ENCODE measurements at regions not wholly inside any gene's neighbourhood (a gene's known extent, or its start where the extent isn't known, plus 50 kb on each side); places are given as distances from the start of the nearest gene placed in this dataset.
"Not testable (repeated sequence)": the region's sequence is repeated elsewhere in the genome, so short reads cannot be mapped to it uniquely, and the experiment has no call there.

GRCh38 chr9:92242260-92243136 is 51.0 kb downstream of the IARS1 start:
- DNase-seq, result no peak
- 65% methylated on average over 7 of the region's 7 CpGs for WGBS
- no peaks in the 10 kb centered on the region for H3K9me3 ChIP-seq (ENCODE audit: control insufficient read depth, low read length)
- no peaks in the 10 kb centered on the region for H3K4me1 ChIP-seq (ENCODE audit: control insufficient read depth, insufficient read depth, low read length)
- no peak overlapping the region for H3K4me3 ChIP-seq (ENCODE audit: low read length)
- intact Hi-C loops (cut with DNase I), result loop anchor here in 2 of 4 donors (5.0 to 10.0 kb wide), 3 partner anchors 35 to 108 kb away; no protein-coding TSS in a partner anchor
- H3K27ac ChIP-seq (ENCODE audit: low read length), result no peak overlapping the region
- no peak for ATAC-seq
- H3K27me3 ChIP-seq (ENCODE audit: control insufficient read depth, insufficient read depth), result no peaks in the 10 kb centered on the region

DNA sequence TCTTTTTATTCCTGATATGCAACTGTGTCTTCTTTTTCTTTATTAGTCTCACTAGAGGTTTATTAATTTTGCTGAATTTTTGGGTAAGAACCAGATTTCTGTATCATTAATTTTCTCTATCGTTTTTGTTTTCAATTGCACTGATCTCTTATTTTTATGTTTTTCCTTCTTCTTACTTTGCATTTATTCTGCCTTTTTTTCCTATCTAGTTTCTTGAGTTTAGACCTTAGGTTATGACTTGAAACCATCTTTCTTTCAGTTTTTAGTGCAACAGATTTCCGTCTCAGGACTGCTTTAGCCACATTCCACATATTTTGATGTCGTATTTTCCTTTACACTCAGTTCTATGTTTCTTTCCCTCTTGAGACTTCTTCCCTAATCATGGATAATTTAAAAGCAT is 56.6 kb downstream of the IARS1 start:
- ATAC-seq (no peak), DNase-seq (no peak)
- Histone ChIP-seq H3K4me1 (ENCODE audit: control insufficient read depth, insufficient read depth, low read length) (no peaks in the 10 kb centered on the region), H3K27ac (ENCODE audit: low read length) (no peak overlapping the region), H3K4me3 (ENCODE audit: low read length) (no peak overlapping the region), H3K27me3 (ENCODE audit: control insufficient read depth, insufficient read depth) (no peaks in the 10 kb centered on the region), H3K9me3 (ENCODE audit: control insufficient read depth, low read length) (no peaks in the 10 kb centered on the region)
- 94% methylated on average over 3 of the region's 3 CpGs for WGBS
- intact Hi-C loops (cut with DNase I), result no loop called here

DNA sequence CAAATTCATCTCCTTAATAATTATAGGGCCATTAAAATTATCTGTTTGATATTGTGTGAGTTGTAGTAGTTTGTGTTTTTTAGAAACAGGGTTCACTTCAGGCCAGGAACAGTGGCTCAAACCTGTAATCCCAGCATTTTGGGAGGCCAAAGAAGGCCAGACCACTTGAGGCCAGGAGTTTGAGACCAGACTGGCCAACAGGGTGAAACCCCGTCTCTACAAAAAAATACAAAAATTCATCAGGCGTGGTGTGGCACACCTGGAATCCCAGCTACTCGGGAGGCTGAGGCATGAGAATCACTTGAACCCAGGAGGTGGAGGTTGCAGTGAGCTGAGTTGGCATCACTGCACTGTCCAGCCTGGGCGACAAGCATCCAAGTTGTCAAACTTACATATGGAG is 57.0 kb downstream of the IARS1 start:
- H3K4me1 ChIP-seq (ENCODE audit: control insufficient read depth, insufficient read depth, low read length), result no peaks in the 10 kb centered on the region
- H3K27ac ChIP-seq (ENCODE audit: low read length), result no peak overlapping the region
- 96% methylated on average over 4 of the region's 4 CpGs for WGBS
- ATAC-seq, result no peak
- no peaks in the 10 kb centered on the region for H3K9me3 ChIP-seq (ENCODE audit: control insufficient read depth, low read length)
- no peaks in the 10 kb centered on the region for H3K27me3 ChIP-seq (ENCODE audit: control insufficient read depth, insufficient read depth)
- intact Hi-C loops (cut with DNase I), result no loop called here
- H3K4me3 ChIP-seq (ENCODE audit: low read length), result no peak overlapping the region
- DNase-seq, result no peak

DNA sequence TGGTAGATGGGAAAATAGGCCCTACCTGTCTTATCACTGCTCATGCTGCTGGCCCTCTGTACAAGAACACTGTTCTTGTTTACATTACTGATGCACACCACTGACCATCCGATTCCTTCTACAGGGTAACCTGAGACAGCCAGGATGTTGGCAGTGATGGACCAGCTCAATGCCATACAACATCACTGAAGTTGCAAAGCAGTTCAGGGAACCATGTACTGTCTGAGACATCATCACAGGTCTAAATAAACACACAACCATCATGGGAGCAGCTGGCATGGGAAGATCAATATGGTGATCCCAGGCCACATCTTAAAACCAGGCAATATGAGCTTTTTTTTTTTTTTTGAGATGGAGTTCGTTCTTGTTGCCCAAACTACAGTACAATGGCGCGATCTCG is 59.0 kb downstream of the IARS1 start:
- Histone ChIP-seq H3K4me1 (ENCODE audit: control insufficient read depth, insufficient read depth, low read length) (no peaks in the 10 kb centered on the region), H3K27ac (ENCODE audit: low read length) (no peak overlapping the region), H3K9me3 (ENCODE audit: control insufficient read depth, low read length) (no peaks in the 10 kb centered on the region), H3K4me3 (ENCODE audit: low read length) (no peak overlapping the region), H3K27me3 (ENCODE audit: control insufficient read depth, insufficient read depth) (no peaks in the 10 kb centered on the region)
- intact Hi-C loops (cut with DNase I), result no loop called here
- DNase-seq (no peak), ATAC-seq (no peak)
- WGBS, result 98% methylated on average over 5 of the region's 5 CpGs

DNA sequence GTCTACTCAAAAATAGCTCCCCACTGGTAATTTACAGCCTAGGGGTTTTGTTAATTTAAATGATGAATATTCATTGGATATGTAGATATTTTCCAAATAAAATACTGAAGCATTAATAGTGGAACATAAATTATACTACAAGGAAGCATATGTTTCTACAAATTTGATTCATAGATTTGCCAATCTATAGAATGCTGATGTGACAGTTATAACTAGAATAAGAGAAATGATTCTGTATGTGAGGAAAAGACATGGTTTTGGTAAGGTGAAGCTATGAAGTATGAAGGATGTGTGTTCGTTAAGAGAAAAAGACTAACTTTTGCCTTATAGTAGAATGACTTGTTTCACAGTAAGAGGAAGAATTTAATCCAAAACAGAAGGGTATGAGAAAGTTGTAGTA is 61.3 kb downstream of the IARS1 start:
- Histone ChIP-seq H3K27ac (ENCODE audit: low read length) (no peak overlapping the region), H3K9me3 (ENCODE audit: control insufficient read depth, low read length) (no peaks in the 10 kb centered on the region), H3K4me3 (ENCODE audit: low read length) (no peak overlapping the region), H3K27me3 (ENCODE audit: control insufficient read depth, insufficient read depth) (no peaks in the 10 kb centered on the region), H3K4me1 (ENCODE audit: control insufficient read depth, insufficient read depth, low read length) (no peaks in the 10 kb centered on the region)
- WGBS, result 80% methylated on average over 1 of the region's 1 CpG
- ATAC-seq (no peak), DNase-seq (no peak)
- intact Hi-C loops (cut with DNase I), result no loop called here

- no peak overlapping the region for H3K27ac ChIP-seq (ENCODE audit: low read length)
- H3K4me3 ChIP-seq (ENCODE audit: low read length), result no peak overlapping the region
- ATAC-seq (no peak), DNase-seq (no peak)
- no peaks in the 10 kb centered on the region for H3K27me3 ChIP-seq (ENCODE audit: control insufficient read depth, insufficient read depth)
- H3K9me3 ChIP-seq (ENCODE audit: control insufficient read depth, low read length), result no peaks in the 10 kb centered on the region
- WGBS, result 94% methylated on average over 2 of the region's 2 CpGs
- no peaks in the 10 kb centered on the region for H3K4me1 ChIP-seq (ENCODE audit: control insufficient read depth, insufficient read depth, low read length)
- intact Hi-C loops (cut with DNase I), result no loop called here
Observed at GRCh38 chr9:92228628-92229027, 64.9 kb downstream of the IARS1 start.

- whole genome bisulfite sequencing, result 76% methylated on average over 4 of the region's 4 CpGs
- DNase-seq (no peak), ATAC-seq (no peak)
- no peaks in the 10 kb centered on the region for H3K27me3 ChIP-seq (ENCODE audit: control insufficient read depth, insufficient read depth)
- H3K4me3 ChIP-seq (ENCODE audit: low read length), result no peak overlapping the region
- intact Hi-C loops (cut with DNase I), result no loop called here
- H3K4me1 ChIP-seq (ENCODE audit: control insufficient read depth, insufficient read depth, low read length), result no peaks in the 10 kb centered on the region
- no peak overlapping the region for H3K27ac ChIP-seq (ENCODE audit: low read length)
- H3K9me3 ChIP-seq (ENCODE audit: control insufficient read depth, low read length), result no peaks in the 10 kb centered on the region
Observed at GRCh38 chr9:92224177-92224576, 69.3 kb downstream of the IARS1 start.

DNA sequence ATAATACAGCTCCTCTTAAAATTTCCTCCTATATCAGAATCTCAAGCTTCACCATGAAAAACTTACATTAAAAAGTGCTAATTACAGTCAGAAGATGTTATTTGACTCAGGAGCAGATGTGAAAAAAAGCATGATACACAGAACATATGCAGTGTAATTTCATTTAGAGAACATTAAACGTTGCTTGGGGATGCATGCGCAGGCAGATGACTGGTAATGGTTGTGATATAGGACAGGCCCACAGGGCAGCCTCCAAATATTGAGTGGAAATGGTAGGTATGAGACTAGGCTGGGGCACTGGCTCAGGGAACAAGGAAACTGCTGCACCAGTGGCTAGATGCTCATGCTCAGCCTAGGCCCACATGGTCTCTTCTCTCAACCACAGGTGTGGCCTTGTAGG is 69.7 kb downstream of the IARS1 start:
- DNase-seq (no peak), ATAC-seq (no peak)
- no peak overlapping the region for H3K27ac ChIP-seq (ENCODE audit: low read length)
- intact Hi-C loops (cut with DNase I), result no loop called here
- no peaks in the 10 kb centered on the region for H3K27me3 ChIP-seq (ENCODE audit: control insufficient read depth, insufficient read depth)
- no peaks in the 10 kb centered on the region for H3K9me3 ChIP-seq (ENCODE audit: control insufficient read depth, low read length)
- H3K4me3 ChIP-seq (ENCODE audit: low read length), result no peak overlapping the region
- 86% methylated on average over 2 of the region's 2 CpGs for WGBS
- H3K4me1 ChIP-seq (ENCODE audit: control insufficient read depth, insufficient read depth, low read length), result no peaks in the 10 kb centered on the region

DNA sequence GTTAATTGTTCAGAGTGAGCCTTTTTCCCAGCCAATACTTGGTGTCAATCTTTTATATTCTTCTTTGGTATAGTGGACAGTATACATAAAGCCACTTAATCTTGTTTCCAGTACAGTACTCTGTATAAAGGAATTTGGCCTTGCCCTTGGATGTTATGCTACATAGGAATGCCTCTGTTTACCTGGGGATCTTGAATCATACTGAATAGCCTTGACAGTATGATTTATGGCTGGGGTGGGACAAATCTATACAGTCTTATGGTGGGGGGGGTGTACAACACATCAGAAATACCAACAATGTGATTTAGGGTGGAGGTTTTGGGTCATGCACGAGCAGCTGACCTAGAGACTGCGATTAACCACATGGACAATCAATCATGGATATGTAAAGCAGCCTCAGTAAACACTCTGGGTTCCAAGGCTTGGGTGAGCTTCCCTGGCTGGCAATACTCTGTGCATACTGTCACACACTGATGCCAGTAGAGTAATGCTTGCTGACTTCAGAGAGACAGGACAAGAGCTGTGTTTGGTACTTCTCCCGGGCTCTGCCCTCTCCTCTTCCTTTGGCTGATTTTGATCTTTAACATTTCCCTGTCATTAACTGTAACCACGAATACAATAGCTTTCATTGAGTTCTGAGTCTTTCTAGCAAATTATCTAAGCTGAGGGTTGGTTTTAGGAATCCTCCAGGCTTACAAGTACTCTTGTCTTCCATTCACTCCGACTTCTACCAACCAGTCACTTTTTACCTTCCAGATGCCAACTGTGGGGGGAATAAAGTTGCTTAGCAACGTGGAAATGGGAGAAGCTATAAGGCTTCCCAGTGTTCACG is 84.6 kb downstream of the IARS1 start:
- intact Hi-C loops (cut with DNase I), result no loop called here
- no peaks in the 10 kb centered on the region for H3K9me3 ChIP-seq (ENCODE audit: control insufficient read depth, low read length)
- ATAC-seq (no peak), DNase-seq (no peak)
- H3K27me3 ChIP-seq (ENCODE audit: control insufficient read depth, insufficient read depth), result no peaks in the 10 kb centered on the region
- WGBS, result 87% methylated on average over 7 of the region's 7 CpGs
- no peak overlapping the region for H3K27ac ChIP-seq (ENCODE audit: low read length)
- H3K4me3 ChIP-seq (ENCODE audit: low read length), result no peak overlapping the region
- H3K4me1 ChIP-seq (ENCODE audit: control insufficient read depth, insufficient read depth, low read length), result no peaks in the 10 kb centered on the region

GRCh38 chr9:92206488-92206887 is 87.0 kb downstream of the IARS1 start:
- intact Hi-C loops (cut with DNase I), result no loop called here
- WGBS, result 82% methylated on average over 1 of the region's 1 CpG

DNA sequence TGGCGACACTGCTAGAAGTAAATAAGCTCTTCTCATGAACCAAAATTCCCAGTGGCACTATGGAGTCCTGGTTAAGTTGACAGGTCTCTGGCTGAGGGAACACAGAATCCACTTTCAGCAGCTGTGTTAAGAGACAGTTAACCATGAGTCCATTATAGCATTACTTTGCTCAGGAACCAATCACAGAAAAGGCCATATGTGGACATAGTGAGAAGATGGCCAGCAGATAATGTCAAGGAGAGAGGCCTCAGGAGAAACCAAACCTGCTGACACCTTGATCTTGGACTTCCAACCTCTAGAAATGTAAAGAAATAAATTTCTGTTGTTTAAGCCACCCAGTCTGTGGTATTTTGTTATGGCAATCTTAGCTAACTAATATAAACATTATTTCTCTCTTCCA is 88.7 kb upstream of the SPTLC1 start:
- intact Hi-C loops (cut with DNase I); H3K4me1 ChIP-seq (ENCODE audit: control insufficient read depth, insufficient read depth, low read length); H3K27ac ChIP-seq (ENCODE audit: low read length); H3K4me3 ChIP-seq (ENCODE audit: low read length); DNase-seq; H3K9me3 ChIP-seq (ENCODE audit: control insufficient read depth, low read length); ATAC-seq; H3K27me3 ChIP-seq (ENCODE audit: control insufficient read depth, insufficient read depth): not testable (repeated sequence)
- WGBS, result 92% methylated on average over 1 of the region's 1 CpG

More at GRCh38 chr9:92206488-92206887, 87.0 kb downstream of the IARS1 start:
- ATAC-seq (no peak), DNase-seq (no peak)
- Histone ChIP-seq H3K9me3 (ENCODE audit: control insufficient read depth, low read length) (no peaks in the 10 kb centered on the region), H3K27ac (ENCODE audit: low read length) (no peak overlapping the region), H3K4me3 (ENCODE audit: low read length) (no peak overlapping the region), H3K4me1 (ENCODE audit: control insufficient read depth, insufficient read depth, low read length) (no peaks in the 10 kb centered on the region), H3K27me3 (ENCODE audit: control insufficient read depth, insufficient read depth) (no peaks in the 10 kb centered on the region)
